ENCODE measurements at regions not wholly inside any gene's neighbourhood (a gene's known extent, or its start where the extent isn't known, plus 50 kb on each side); places are given as distances from the start of the nearest gene placed in this dataset.

GRCh38 chr18:73945130-73945792, 202.4 kb downstream of the FBXO15 start:
- 84% methylated on average over 3 of the region's 3 CpGs for WGBS (ENCODE audit: insufficient coverage)
- H3K9me3 Mint-ChIP-seq, result peaks cover 2% of the 10 kb centered on the region in 2 donors
- no peak overlapping the region for H3K27ac Mint-ChIP-seq
- Histone ChIP-seq H3K36me3 (ENCODE audit: control insufficient read depth, insufficient read depth, low read length) (no peaks in the 10 kb centered on the region), H3K9me3 (ENCODE audit: control insufficient read depth, insufficient read depth, low read length) (no peaks in the 10 kb centered on the region), H3K4me1 (ENCODE audit: control insufficient read depth, insufficient read depth, low read length) (no peaks in the 10 kb centered on the region), H3K27ac (ENCODE audit: low read length) (no peak overlapping the region), H3K27me3 (ENCODE audit: control insufficient read depth, insufficient read depth, low read length) (no peaks in the 10 kb centered on the region), H3K4me3 (ENCODE audit: low read length) (no peak overlapping the region)
- no peaks in the 10 kb centered on the region for H3K36me3 Mint-ChIP-seq
- intact Hi-C loops (cut with micrococcal nuclease), result no loop called here
- H3K4me1 Mint-ChIP-seq, result no peaks in the 10 kb centered on the region
- ATAC-seq (peak in 1 of 3 donors; percentile 37), DNase-seq (no peak)
- no peak overlapping the region for H3K4me3 Mint-ChIP-seq
- no peak for TF ChIP-seq CTCF (IDR thresholded peaks at IDR 0.05)
- H3K27me3 Mint-ChIP-seq (ENCODE audit: low read depth in 2 of 2), result peaks cover 0 to under 1% of the 10 kb centered on the region in 2 donors

GRCh38 chr18:73944715-73945114, 202.9 kb downstream of the FBXO15 start:
- H3K27ac Mint-ChIP-seq, result no peak overlapping the region
- no peak overlapping the region for H3K4me3 Mint-ChIP-seq
- Histone ChIP-seq H3K36me3 (ENCODE audit: control insufficient read depth, insufficient read depth, low read length) (no peaks in the 10 kb centered on the region), H3K9me3 (ENCODE audit: control insufficient read depth, insufficient read depth, low read length) (no peaks in the 10 kb centered on the region), H3K27ac (ENCODE audit: low read length) (no peak overlapping the region), H3K4me3 (ENCODE audit: low read length) (no peak overlapping the region), H3K27me3 (ENCODE audit: control insufficient read depth, insufficient read depth, low read length) (no peaks in the 10 kb centered on the region), H3K4me1 (ENCODE audit: control insufficient read depth, insufficient read depth, low read length) (no peaks in the 10 kb centered on the region)
- H3K4me1 Mint-ChIP-seq, result no peaks in the 10 kb centered on the region
- no peaks in the 10 kb centered on the region for H3K36me3 Mint-ChIP-seq
- ATAC-seq (no peak), DNase-seq (no peak)
- intact Hi-C loops (cut with micrococcal nuclease), result no loop called here
- WGBS (ENCODE audit: insufficient coverage), result 70% methylated on average over 1 of the region's 1 CpG
- H3K9me3 Mint-ChIP-seq, result peaks cover 2% of the 10 kb centered on the region in 2 donors
- peaks cover 0 to 6% of the 10 kb centered on the region in 2 donors for H3K27me3 Mint-ChIP-seq (ENCODE audit: low read depth in 2 of 2)
- no peak for TF ChIP-seq CTCF (IDR thresholded peaks at IDR 0.05)

DNA sequence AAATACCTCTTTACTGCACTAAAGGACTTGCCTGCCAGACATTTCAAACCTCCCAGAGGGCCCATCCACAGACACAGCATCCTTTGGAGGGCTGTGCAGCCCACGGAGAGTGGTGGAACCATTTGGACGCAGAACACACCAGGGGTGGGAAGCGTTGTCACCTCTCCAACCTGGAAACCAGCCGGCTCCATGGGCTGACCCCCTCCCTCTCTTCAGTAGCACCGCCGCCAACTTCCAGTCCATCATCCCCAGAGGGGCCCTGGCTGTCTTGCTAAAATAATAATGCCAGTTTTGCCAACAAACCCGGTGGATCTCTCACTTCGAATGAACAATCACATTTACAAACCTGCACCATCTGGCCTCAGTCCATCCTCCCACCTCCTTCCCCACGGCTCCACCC, 203.9 kb downstream of the FBXO15 start:
- intact Hi-C loops (cut with micrococcal nuclease), result no loop called here
- Histone ChIP-seq H3K36me3 (ENCODE audit: control insufficient read depth, insufficient read depth, low read length) (no peaks in the 10 kb centered on the region), H3K9me3 (ENCODE audit: control insufficient read depth, insufficient read depth, low read length) (no peaks in the 10 kb centered on the region), H3K4me3 (ENCODE audit: low read length) (no peak overlapping the region), H3K27me3 (ENCODE audit: control insufficient read depth, insufficient read depth, low read length) (no peaks in the 10 kb centered on the region), H3K4me1 (ENCODE audit: control insufficient read depth, insufficient read depth, low read length) (no peaks in the 10 kb centered on the region), H3K27ac (ENCODE audit: low read length) (no peak overlapping the region)
- 87% methylated on average over 9 of the region's 9 CpGs for WGBS (ENCODE audit: insufficient coverage)
- H3K4me3 Mint-ChIP-seq, result no peak overlapping the region
- peaks cover 0 to 7% of the 10 kb centered on the region in 2 donors for H3K27me3 Mint-ChIP-seq (ENCODE audit: low read depth in 2 of 2)
- DNase-seq (no peak), ATAC-seq (no peak)
- no peak overlapping the region for H3K27ac Mint-ChIP-seq
- H3K4me1 Mint-ChIP-seq, result no peaks in the 10 kb centered on the region
- no peak for TF ChIP-seq CTCF (IDR thresholded peaks at IDR 0.05)
- no peaks in the 10 kb centered on the region for H3K36me3 Mint-ChIP-seq
- peaks cover 2% of the 10 kb centered on the region in 2 donors for H3K9me3 Mint-ChIP-seq

DNA sequence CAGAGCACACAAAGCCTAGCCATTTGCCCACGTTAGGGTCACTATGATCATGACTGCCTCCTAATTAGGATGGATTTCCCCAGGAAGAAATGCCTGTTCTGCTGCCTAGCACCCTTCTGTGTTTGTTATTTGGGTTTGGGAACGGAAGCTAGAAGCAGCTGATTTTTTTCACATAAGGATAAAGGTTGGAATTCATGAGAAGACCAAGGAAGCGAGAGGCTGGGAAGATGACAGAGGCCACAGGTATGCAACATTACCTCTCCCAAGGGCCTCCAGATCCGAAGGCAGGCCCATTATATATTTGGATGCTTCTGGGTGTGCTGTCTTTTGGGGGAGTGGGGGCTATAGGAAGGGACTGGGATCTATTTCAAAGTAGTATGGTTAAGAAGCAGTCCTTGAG, 204.7 kb downstream of the FBXO15 start:
- Mint-ChIP-seq H3K4me3 (no peak overlapping the region), H3K36me3 (no peaks in the 10 kb centered on the region), H3K27me3 (ENCODE audit: low read depth in 2 of 2) (peaks cover 0 to 7% of the 10 kb centered on the region in 2 donors), H3K9me3 (peaks cover 2% of the 10 kb centered on the region in 2 donors), H3K27ac (no peak overlapping the region), H3K4me1 (no peaks in the 10 kb centered on the region)
- H3K4me3 ChIP-seq (ENCODE audit: low read length), result no peak overlapping the region
- no peak for TF ChIP-seq CTCF (IDR thresholded peaks at IDR 0.05)
- intact Hi-C loops (cut with micrococcal nuclease), result no loop called here
- no peaks in the 10 kb centered on the region for H3K36me3 ChIP-seq (ENCODE audit: control insufficient read depth, insufficient read depth, low read length)
- H3K27ac ChIP-seq (ENCODE audit: low read length), result no peak overlapping the region
- H3K4me1 ChIP-seq (ENCODE audit: control insufficient read depth, insufficient read depth, low read length), result no peaks in the 10 kb centered on the region
- no peaks in the 10 kb centered on the region for H3K27me3 ChIP-seq (ENCODE audit: control insufficient read depth, insufficient read depth, low read length)
- ATAC-seq, result no peak
- no peak for DNase-seq
- H3K9me3 ChIP-seq (ENCODE audit: control insufficient read depth, insufficient read depth, low read length), result no peaks in the 10 kb centered on the region
- 69% methylated on average over 4 of the region's 4 CpGs for WGBS (ENCODE audit: insufficient coverage)
